GM19467 (cell line): ENCODE measurements at regions not wholly inside any gene's neighbourhood (a gene's known extent, or its start where the extent isn't known, plus 50 kb on each side); places are given as distances from the start of the nearest gene placed in this dataset.

Experiments used
- ATAC-seq: cut with Tn5 transposase; IDR thresholded peaks from one replicate; pipeline ENCODE4 v1.9.1; 2021; ENCODE audit warnings: mild to moderate bottlenecking, moderate library complexity; ENCODE audit not compliant: unreplicated experiment

- no peak for ATAC-seq
These were observed 316.6 kb upstream of the MEX3C start for GRCh38 chr18:51514128-51514527.

GRCh38 chr18:51516478-51517038 is 319.1 kb upstream of the MEX3C start:
- ATAC-seq: no peak

DNA sequence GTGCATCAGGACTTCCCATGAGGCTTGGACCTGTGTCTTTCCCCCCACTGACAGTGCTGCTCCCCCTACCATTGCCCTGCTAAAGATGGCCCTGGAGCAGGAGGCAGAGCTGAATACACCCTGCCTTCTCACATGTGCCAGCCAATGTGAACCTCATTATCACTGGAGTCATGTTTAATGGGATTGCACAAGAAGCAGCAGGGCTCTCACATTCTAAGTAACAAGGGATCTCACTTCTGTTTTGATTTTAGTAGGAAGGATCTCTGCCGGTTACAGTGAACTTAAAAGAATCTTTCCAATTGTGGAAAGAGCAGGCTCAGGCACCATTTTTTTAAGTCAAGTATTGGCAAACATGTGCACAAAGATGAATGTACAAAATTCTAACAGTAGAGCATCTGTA is 322.1 kb upstream of the MEX3C start:
- no peak for ATAC-seq

- no peak for ATAC-seq
These were observed 323.2 kb upstream of the MEX3C start for GRCh38 chr18:51520676-51521180.

DNA sequence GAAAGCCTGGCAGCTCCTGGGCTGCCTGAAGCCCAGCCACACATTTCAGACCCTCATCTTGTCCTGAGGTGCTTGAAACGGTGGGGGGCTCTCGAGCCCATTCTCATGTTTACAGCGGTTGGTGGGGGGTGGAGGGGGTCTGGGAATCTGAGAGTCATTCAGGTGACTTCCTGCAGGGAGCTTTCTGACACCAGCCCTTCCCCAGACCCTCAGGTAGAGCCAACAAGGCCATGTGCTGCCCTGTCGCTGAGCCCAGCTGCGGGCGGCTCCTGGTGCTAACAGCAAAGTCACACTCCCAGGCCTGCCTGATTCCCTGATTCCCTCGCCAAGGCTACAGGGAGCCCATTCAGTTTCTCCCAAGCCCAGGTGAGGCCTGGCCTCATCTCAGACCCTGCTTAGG is 324.9 kb upstream of the MEX3C start:
- ATAC-seq: no peak

- ATAC-seq: no peak
These were observed 325.3 kb upstream of the MEX3C start for GRCh38 chr18:51522821-51523220.

DNA sequence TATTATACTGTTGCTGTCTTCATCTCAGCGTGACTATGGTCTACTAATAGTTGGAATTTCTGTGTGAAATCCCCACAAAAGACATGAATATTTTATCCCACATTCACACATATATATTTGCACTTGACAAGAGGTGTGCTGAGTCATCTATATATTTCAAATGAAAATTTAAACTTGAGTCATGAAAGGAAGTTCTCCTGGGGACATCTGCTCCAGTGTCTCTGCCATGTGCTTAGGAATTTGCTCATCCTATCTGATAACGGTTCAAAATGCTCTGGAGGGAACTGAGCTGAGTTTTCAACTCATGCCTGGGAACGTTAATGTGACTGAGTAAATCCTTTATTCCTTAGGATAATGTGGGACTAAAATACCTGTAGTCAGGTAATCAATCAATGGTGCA is 326.2 kb upstream of the MEX3C start:
- no peak for ATAC-seq

DNA sequence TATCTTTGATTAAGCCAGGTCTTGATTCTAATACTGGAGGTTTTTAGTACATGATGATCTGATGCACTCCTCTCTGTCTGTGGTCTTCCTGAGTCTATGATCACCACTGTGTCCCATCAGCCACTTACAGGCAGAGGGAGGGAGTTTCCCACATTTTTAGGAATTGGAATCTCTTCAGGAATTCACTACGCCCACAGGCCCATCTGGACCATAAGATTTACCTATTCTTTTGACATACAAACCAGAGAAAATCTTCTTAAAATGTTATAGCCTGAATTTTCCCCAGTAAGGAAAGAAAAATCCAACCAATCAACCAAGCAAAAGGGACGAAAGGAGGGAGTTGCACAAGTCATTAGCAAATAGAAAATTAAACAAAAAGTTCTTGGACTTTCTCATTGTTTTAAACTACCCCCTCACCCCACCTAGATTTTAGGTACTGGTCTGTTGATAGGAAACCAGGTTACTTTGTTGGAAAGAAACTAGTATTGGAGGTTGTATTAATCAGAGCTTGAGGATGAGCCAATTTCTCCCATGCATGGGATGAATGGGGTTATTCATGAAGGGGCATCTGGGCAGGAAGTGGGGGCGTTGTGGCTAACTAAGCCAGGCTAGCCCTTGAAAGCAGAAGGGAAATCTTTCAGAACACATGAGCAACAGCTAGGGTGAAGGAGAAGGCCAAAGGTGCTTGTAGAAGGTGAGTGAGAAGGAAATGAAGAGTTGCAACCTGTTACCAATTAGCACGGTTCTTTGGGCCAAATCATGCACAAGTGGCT is 328.2 kb upstream of the MEX3C start:
- no peak for ATAC-seq

- ATAC-seq: no peak
These were observed 330.3 kb upstream of the MEX3C start for GRCh38 chr18:51527826-51528225.

DNA sequence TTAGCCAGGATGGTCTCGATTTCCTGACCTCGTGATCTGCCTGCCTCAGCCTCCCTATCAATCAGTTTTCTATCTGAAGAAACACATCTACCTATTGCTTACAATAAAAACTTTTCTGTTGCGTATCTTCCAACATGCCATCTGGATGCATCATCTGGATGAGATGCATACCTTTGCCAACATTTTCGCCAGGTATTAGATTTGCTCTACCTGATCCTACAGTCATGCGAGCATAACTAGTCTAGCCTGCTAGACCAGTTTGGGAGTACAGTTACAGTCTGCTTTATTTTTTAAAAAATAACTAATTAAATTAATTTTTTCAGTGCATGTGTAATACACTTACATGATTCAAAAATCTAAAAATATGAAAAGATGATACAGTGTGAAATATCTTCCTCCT is 334.0 kb upstream of the MEX3C start:
- ATAC-seq: no peak

GRCh38 chr18:51537487-51537886 is 340.0 kb upstream of the MEX3C start:
- ATAC-seq: no peak

DNA sequence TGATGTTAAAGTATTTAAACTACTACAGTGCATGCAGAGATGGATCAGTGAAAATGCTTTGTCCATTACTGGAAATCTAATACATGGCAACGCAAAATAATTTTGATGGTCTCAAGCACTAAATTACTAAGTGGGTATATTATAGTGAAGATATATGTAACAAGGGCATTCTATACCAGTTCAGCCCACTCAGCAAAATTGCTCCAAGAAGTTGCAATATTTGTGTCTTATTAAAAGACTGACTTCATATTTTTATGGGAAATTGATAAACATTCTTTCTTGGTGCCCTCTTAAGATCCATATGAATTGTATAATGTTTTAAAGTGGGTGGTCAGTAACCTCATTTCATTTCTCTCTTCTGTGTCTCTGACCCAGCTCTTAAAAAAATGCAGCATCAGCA is 343.1 kb upstream of the MEX3C start:
- ATAC-seq: no peak

DNA sequence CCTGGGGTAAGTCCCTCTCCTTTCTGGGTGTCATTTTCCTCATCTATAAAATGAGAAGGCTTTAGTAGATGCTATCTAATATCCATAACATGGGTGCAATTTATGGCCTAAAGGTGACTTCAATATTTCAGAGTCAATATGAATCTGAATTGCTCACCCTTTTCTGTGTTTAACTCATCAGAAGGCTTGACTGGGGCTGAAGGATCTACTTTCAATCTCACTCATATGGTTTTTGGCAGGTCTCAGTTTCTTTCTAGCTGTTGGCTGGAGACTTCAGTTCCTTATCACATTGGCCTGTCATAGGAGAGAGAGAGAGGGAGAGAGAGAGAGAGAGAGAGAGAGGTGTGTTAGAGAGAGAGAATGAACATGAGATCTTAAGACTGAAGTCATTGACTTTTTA is 343.7 kb upstream of the MEX3C start:
- no peak for ATAC-seq

DNA sequence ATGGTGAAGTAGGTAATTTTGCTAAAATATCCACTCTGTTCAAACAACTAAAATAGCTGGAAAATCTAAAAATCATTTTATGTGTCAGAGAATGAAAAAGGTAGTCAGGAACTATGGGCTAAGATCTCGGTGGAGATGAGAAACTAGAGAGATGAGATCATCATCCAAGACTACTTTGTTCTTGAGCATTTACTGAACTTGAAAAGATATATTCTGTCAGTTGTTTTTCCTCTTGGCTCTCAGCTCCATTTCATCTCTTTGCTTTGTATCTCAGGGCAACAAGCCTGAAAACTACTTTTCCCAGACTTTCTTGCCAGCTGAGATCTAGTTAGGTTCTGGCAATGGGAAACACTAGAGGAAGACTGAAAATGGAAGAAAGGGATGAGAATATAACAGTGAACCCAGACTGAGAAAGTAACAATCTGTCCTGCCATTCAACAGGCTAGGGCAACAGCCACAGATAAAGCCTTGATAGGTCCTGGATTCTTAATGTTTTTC is 346.2 kb upstream of the MEX3C start:
- no peak for ATAC-seq

DNA sequence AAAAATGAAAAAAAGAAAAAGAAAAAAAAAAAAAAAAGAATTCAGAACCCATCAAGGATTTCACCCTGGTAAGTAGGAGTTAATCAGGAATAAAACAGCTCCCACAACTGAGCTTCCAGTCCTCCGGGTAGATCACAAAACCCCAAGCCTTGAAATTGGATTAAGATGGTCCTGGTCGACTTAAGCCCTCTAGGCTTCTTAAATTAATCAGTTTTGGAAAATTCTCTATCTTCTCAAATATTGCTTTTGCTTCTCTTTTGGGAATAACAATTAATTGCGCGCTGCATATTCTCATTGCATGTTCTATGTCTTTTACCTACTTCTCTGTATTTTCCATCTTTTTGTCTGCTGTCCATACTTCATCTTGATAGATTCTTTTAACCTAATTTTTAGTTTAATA is 348.0 kb upstream of the MEX3C start:
- ATAC-seq: no peak

DNA sequence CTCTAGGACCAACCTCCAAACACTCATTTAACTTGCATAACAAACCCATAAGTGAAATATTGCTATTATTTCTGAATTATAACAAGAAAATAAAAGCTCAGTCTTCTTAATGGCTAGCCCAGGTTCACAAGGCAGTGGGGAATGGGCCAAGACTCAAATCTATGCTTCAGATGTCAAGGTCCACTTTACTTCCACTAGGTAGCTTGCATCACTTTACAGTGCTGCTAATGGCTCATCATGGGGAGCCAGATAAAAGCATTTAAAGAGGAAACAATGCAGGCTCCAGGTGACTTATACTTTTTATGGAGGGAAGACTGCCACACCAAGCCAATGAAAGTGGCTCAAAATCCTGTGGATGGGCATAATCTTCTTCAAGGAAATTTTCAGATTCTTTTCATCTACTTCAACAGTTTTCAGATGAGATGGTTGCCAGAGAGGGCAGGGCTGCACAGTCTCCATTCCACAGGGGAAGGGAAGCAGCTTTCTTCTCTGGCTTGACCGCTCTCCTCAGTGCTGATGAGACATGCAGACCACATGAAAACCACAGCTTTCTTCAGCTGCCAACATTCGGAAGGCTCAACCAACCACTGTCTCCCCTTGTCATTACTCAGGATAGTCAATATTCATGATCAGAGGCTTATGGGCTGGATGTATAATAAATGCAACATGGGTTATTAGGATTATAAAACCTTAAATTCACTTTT is 361.9 kb upstream of the MEX3C start:
- no peak for ATAC-seq

- ATAC-seq: no peak
These were observed 362.4 kb upstream of the MEX3C start for GRCh38 chr18:51559902-51560287.

GRCh38 chr18:51561821-51562220 is 364.3 kb upstream of the MEX3C start:
- no peak for ATAC-seq

DNA sequence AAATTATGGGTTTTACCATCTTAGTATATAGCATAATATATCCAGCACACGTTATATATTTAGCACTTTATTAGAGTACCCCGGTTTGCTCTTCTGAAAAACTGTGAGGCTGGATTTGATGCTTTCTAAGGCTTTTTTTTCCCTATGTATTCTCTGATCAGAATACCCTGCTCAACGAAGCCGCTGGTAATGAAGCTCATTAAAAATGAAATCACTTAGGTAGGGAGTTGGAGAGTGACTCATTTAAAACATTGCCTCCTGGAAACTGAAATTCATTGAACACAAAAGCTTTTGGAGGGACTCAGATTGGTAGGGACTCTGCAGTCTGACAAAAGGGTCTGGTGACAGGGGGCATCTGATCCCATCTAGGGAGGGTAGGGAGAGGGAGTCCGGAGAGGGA is 365.4 kb upstream of the MEX3C start:
- no peak for ATAC-seq

GRCh38 chr18:51563396-51563795 is 365.9 kb upstream of the MEX3C start:
- no peak for ATAC-seq

DNA sequence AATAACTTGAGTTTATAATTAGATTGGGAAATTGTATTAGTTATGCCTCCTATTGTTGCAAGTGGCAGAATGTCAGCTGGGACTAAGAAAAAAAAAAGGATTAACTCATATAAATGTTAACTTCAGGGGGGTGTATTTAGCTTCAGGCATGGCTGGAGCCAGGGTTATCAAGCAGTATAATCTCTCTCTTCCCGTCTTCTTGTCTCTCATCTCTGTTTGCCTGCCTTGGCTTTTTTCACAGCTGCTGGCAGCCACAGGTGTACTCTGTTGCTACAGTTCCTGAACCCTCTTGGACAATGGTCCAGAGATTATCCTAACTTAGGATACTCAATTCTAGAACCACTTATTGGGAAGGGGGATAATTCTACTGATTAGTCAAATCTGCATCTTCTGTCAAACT is 370.7 kb upstream of the MEX3C start:
- no peak for ATAC-seq

DNA sequence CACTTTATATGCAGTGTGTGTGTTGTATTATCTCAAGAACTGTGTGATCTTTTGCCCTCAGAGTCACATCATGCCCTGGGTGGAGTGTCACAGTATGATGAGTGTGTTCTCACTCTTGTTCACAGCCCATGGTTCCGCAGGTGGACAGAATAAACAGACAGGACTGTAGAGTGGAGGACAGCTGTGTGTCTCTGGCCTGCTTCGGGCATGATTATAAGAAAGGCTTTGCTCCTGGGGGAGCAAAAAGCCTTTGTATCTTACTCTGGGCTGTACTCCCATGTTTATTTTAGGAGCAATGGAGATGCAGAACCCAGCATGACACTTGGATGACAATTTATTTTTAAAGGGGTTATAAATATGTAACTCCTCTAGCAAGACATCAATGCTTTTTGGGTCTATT is 371.7 kb upstream of the MEX3C start:
- no peak for ATAC-seq
